Adrenal gland (tissue), 5 donors: ENCODE measurements at regions not wholly inside any gene's neighbourhood (a gene's known extent, or its start where the extent isn't known, plus 50 kb on each side); places are given as distances from the start of the nearest gene placed in this dataset.

Experiments
- POLR2A ChIP-seq, 2 donors: fragments of 450-650 bp; IDR thresholded peaks; one replicate each; pipeline ENCODE4 v1.6.1; 2017; ENCODE audit warnings: antibody characterized with exemption in 2 of 2, mild to moderate bottlenecking in 2 of 2, moderate library complexity in 1 of 2
- TF ChIP-seq, protein P1 (sequence below), 6 experiments: fragments of 450-650 bp in 4 of 6; fragments of 200-600 bp in 2 of 6; sonication (generic) in 1 of 6; IDR thresholded peaks; 1 replicate in 5 of 6; 2 replicates in 1 of 6; pipeline versions ENCODE4 v1.5.1 to v1.8.0; 2016 to 2021; ENCODE audit warnings: antibody characterized with exemption in 6 of 6, mild to moderate bottlenecking in 2 of 6, moderate library complexity in 1 of 6
- donor health status: DM: no; HTN: no; CAD: no.

DNA sequence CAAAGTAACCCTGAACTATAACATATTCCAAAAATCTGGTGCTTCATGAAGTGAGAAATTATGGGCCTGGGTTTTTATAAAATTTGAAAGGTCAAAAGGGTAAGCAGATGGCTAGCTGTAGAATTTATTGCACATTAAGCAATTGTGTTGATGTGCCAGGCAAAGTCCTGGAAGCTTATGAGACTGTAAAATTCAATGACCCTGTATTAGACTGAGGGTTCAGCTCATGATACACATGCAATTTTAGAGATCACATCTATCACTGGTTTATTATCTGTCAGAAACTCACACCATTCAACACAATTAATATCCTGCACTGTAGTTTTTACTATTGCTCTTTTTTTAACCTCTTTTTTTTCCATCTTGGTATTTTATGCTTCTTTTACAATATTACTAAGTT lies 1162.6 kb upstream of the SLC39A10 start:
- TF ChIP-seq, protein P1, sequence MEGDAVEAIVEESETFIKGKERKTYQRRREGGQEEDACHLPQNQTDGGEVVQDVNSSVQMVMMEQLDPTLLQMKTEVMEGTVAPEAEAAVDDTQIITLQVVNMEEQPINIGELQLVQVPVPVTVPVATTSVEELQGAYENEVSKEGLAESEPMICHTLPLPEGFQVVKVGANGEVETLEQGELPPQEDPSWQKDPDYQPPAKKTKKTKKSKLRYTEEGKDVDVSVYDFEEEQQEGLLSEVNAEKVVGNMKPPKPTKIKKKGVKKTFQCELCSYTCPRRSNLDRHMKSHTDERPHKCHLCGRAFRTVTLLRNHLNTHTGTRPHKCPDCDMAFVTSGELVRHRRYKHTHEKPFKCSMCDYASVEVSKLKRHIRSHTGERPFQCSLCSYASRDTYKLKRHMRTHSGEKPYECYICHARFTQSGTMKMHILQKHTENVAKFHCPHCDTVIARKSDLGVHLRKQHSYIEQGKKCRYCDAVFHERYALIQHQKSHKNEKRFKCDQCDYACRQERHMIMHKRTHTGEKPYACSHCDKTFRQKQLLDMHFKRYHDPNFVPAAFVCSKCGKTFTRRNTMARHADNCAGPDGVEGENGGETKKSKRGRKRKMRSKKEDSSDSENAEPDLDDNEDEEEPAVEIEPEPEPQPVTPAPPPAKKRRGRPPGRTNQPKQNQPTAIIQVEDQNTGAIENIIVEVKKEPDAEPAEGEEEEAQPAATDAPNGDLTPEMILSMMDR (IDR thresholded peaks at IDR 0.05): no peak
- no peak for TF ChIP-seq POLR2A (IDR thresholded peaks at IDR 0.05)
